ENCODE measurements at regions not wholly inside any gene's neighbourhood (a gene's known extent, or its start where the extent isn't known, plus 50 kb on each side); places are given as distances from the start of the nearest gene placed in this dataset.
"Not testable (repeated sequence)": the region's sequence is repeated elsewhere in the genome, so short reads cannot be mapped to it uniquely, and the experiment has no call there.

GRCh38 chr7:92953657-92954056, 117.3 kb upstream of the CDK6 start:
- DNase-seq (ENCODE audit: low read depth in 1 of 2, low spot score in 1 of 2) = peak in 1 of 2 experiments; percentile 30
- TF ChIP-seq JUND (IDR thresholded peaks at IDR 0.05; ENCODE audit: low read depth) = no peak
- in situ Hi-C loops (cut with HindIII; ENCODE audit: low pct_unique_long_range_greater_than_20kb, low sequenced_read_pairs) = no loop called here

GRCh38 chr7:92949748-92950147, 113.4 kb upstream of the CDK6 start:
- no peak for DNase-seq (ENCODE audit: low read depth in 1 of 2, low spot score in 1 of 2)
- in situ Hi-C loops (cut with HindIII; ENCODE audit: low pct_unique_long_range_greater_than_20kb, low sequenced_read_pairs) = no loop called here
- no peak for TF ChIP-seq JUND (IDR thresholded peaks at IDR 0.05; ENCODE audit: low read depth)

GRCh38 chr7:92945840-92946239, 109.5 kb upstream of the CDK6 start:
- no peak for TF ChIP-seq JUND (IDR thresholded peaks at IDR 0.05; ENCODE audit: low read depth)
- DNase-seq (ENCODE audit: low read depth in 1 of 2, low spot score in 1 of 2) = no peak
- in situ Hi-C loops (cut with HindIII; ENCODE audit: low pct_unique_long_range_greater_than_20kb, low sequenced_read_pairs) = no loop called here

GRCh38 chr7:92944633-92945032, 108.3 kb upstream of the CDK6 start:
- TF ChIP-seq JUND (IDR thresholded peaks at IDR 0.05; ENCODE audit: low read depth) = no peak
- in situ Hi-C loops (cut with HindIII; ENCODE audit: low pct_unique_long_range_greater_than_20kb, low sequenced_read_pairs) = no loop called here
- no peak for DNase-seq (ENCODE audit: low read depth in 1 of 2, low spot score in 1 of 2)

GRCh38 chr7:92942706-92943105, 106.3 kb upstream of the CDK6 start:
- in situ Hi-C loops (cut with HindIII; ENCODE audit: low pct_unique_long_range_greater_than_20kb, low sequenced_read_pairs); DNase-seq (ENCODE audit: low read depth in 1 of 2, low spot score in 1 of 2): not testable (repeated sequence)

- in situ Hi-C loops (cut with HindIII; ENCODE audit: low pct_unique_long_range_greater_than_20kb, low sequenced_read_pairs) = no loop called here
- TF ChIP-seq JUND (IDR thresholded peaks at IDR 0.05; ENCODE audit: low read depth) = no peak
- no peak for DNase-seq (ENCODE audit: low read depth in 1 of 2, low spot score in 1 of 2)
Measured at GRCh38 chr7:92939666-92940360, 103.4 kb upstream of the CDK6 start.

GRCh38 chr7:92934096-92934495, 97.7 kb upstream of the CDK6 start:
- in situ Hi-C loops (cut with HindIII; ENCODE audit: low pct_unique_long_range_greater_than_20kb, low sequenced_read_pairs) = no loop called here
- peak; percentile 14 to 98 for DNase-seq (ENCODE audit: low read depth in 1 of 2, low spot score in 1 of 2)
- peak; percentile 77 for TF ChIP-seq JUND (IDR thresholded peaks at IDR 0.05; ENCODE audit: low read depth)

- no peak for TF ChIP-seq JUND (IDR thresholded peaks at IDR 0.05; ENCODE audit: low read depth)
- in situ Hi-C loops (cut with HindIII; ENCODE audit: low pct_unique_long_range_greater_than_20kb, low sequenced_read_pairs) = no loop called here
- no peak for DNase-seq (ENCODE audit: low read depth in 1 of 2, low spot score in 1 of 2)
Measured at GRCh38 chr7:92932450-92932849, 96.1 kb upstream of the CDK6 start.

- in situ Hi-C loops (cut with HindIII; ENCODE audit: low pct_unique_long_range_greater_than_20kb, low sequenced_read_pairs) = no loop called here
- no peak for TF ChIP-seq JUND (IDR thresholded peaks at IDR 0.05; ENCODE audit: low read depth)
Measured at GRCh38 chr7:92930404-92930803, 94.0 kb upstream of the CDK6 start.

GRCh38 chr7:92926697-92927044, 90.3 kb upstream of the CDK6 start:
- TF ChIP-seq JUND (IDR thresholded peaks at IDR 0.05; ENCODE audit: low read depth) = no peak
- in situ Hi-C loops (cut with HindIII; ENCODE audit: low pct_unique_long_range_greater_than_20kb, low sequenced_read_pairs) = no loop called here
- DNase-seq (ENCODE audit: low read depth in 1 of 2, low spot score in 1 of 2) = no peak

More at GRCh38 chr7:92930404-92930803, 94.0 kb upstream of the CDK6 start:
- no peak for DNase-seq (ENCODE audit: low read depth in 1 of 2, low spot score in 1 of 2)

- no peak for DNase-seq (ENCODE audit: low read depth in 1 of 2, low spot score in 1 of 2)
- TF ChIP-seq JUND (IDR thresholded peaks at IDR 0.05; ENCODE audit: low read depth) = no peak
- in situ Hi-C loops (cut with HindIII; ENCODE audit: low pct_unique_long_range_greater_than_20kb, low sequenced_read_pairs) = no loop called here
Measured at GRCh38 chr7:92925876-92926696, 89.7 kb upstream of the CDK6 start.

GRCh38 chr7:92924800-92925199, 88.4 kb upstream of the CDK6 start:
- DNase-seq (ENCODE audit: low read depth in 1 of 2, low spot score in 1 of 2) = no peak
- TF ChIP-seq JUND (IDR thresholded peaks at IDR 0.05; ENCODE audit: low read depth) = no peak
- in situ Hi-C loops (cut with HindIII; ENCODE audit: low pct_unique_long_range_greater_than_20kb, low sequenced_read_pairs) = no loop called here

- TF ChIP-seq JUND (IDR thresholded peaks at IDR 0.05; ENCODE audit: low read depth) = no peak
- in situ Hi-C loops (cut with HindIII; ENCODE audit: low pct_unique_long_range_greater_than_20kb, low sequenced_read_pairs) = no loop called here
- no peak for DNase-seq (ENCODE audit: low read depth in 1 of 2, low spot score in 1 of 2)
Measured at GRCh38 chr7:92917230-92917629, 80.9 kb upstream of the CDK6 start.
